OCI-LY1 (cell line): ENCODE measurements at regions not wholly inside any gene's neighbourhood (a gene's known extent, or its start where the extent isn't known, plus 50 kb on each side); places are given as distances from the start of the nearest gene placed in this dataset.

Source experiments
- H2AFZ ChIP-seq: fragments of 200-600 bp; sonication (generic), shearing (Covaris generic); 2 replicates; pipeline ENCODE4 v1.6.0; 2014; ENCODE audit warnings: antibody characterized with exemption, mild to moderate bottlenecking, low read length
- H3F3A ChIP-seq: fragments of 200-600 bp; sonication (generic), shearing (Covaris generic); 2 replicates; pipeline ENCODE4 v1.6.0; 2014; ENCODE audit warnings: mild to moderate bottlenecking, antibody characterized with exemption, low read length, moderate library complexity; ENCODE audit not compliant: insufficient read depth
- H3K27ac ChIP-seq: fragments of 200-600 bp; sonication (generic); 2 replicates; pipeline ENCODE4 v1.5.1; 2014; ENCODE audit warnings: low read length, mixed run types, mild to moderate bottlenecking, low read depth; ENCODE audit not compliant: poor library complexity, severe bottlenecking
- H3K27me3 ChIP-seq: fragments of 200-600 bp; sonication (generic); 2 replicates; pipeline ENCODE4 v1.6.0; 2014; ENCODE audit warnings: antibody characterized with exemption, mild to moderate bottlenecking, low read length, moderate library complexity; ENCODE audit not compliant: insufficient read depth
- H3K36me3 ChIP-seq: fragments of 200-600 bp; sonication (generic); 2 replicates; pipeline ENCODE4 v1.6.1; 2014; ENCODE audit warnings: mild to moderate bottlenecking, antibody characterized with exemption, low read length, moderate library complexity, mixed read lengths; ENCODE audit not compliant: insufficient read depth
- H3K4me1 ChIP-seq: fragments of 200-600 bp; sonication (generic); 2 replicates; pipeline ENCODE4 v1.5.1; 2014; ENCODE audit warnings: mild to moderate bottlenecking, low read length, moderate library complexity; ENCODE audit not compliant: insufficient read depth, severe bottlenecking
- H3K4me2 ChIP-seq: fragments of 200-600 bp; sonication (generic), shearing (Covaris generic); 2 replicates; pipeline ENCODE4 v1.6.1; 2014; ENCODE audit warnings: low read length
- H3K4me3 ChIP-seq: fragments of 200-600 bp; sonication (generic); 2 replicates; pipeline ENCODE4 v1.5.1; 2014; ENCODE audit warnings: low read length, low read depth, mild to moderate bottlenecking, mixed read lengths; ENCODE audit not compliant: poor library complexity, severe bottlenecking
- H3K79me2 ChIP-seq: fragments of 200-600 bp; shearing (Covaris generic); 2 replicates; pipeline ENCODE4 v1.6.1; 2016; ENCODE audit warnings: mixed run types, low read length, mixed read lengths; ENCODE audit not compliant: insufficient read depth
- H3K9ac ChIP-seq: fragments of 200-600 bp; sonication (generic), shearing (Covaris generic); 2 replicates; pipeline ENCODE4 v1.6.1; 2014; ENCODE audit warnings: mild to moderate bottlenecking, low read length, mixed read lengths
- H3K9me2 ChIP-seq: fragments of 200-600 bp; sonication (generic), shearing (Covaris generic); 2 replicates; pipeline ENCODE4 v1.6.1; 2014; ENCODE audit warnings: low read depth, mild to moderate bottlenecking, low read length, mixed read lengths
- H3K9me3 ChIP-seq: fragments of 200-600 bp; shearing (Covaris generic); 2 replicates; pipeline ENCODE4 v1.6.1; 2014; ENCODE audit warnings: low read length, mixed read lengths
- H4K20me1 ChIP-seq: fragments of 200-600 bp; sonication (generic), shearing (Covaris generic); 2 replicates; pipeline ENCODE4 v1.6.0; 2016; ENCODE audit warnings: mild to moderate bottlenecking, low read length; ENCODE audit not compliant: insufficient read depth
- EZH2 ChIP-seq: fragments of 200-600 bp; sonication (generic), shearing (Covaris generic); IDR thresholded peaks from 2 replicates; pipeline ENCODE4 v1.8.0; 2017; ENCODE audit warnings: borderline replicate concordance, mixed run types, mild to moderate bottlenecking, antibody characterized with exemption, low read length, moderate library complexity, mixed read lengths
- TF ChIP-seq, protein P1 (sequence below): fragments of 200-600 bp; sonication (generic), shearing (Covaris generic); IDR thresholded peaks from 2 replicates; pipeline ENCODE4 v1.5.1; 2017; ENCODE audit warnings: mild to moderate bottlenecking, antibody characterized with exemption, low read length, moderate library complexity, mixed read lengths

DNA sequence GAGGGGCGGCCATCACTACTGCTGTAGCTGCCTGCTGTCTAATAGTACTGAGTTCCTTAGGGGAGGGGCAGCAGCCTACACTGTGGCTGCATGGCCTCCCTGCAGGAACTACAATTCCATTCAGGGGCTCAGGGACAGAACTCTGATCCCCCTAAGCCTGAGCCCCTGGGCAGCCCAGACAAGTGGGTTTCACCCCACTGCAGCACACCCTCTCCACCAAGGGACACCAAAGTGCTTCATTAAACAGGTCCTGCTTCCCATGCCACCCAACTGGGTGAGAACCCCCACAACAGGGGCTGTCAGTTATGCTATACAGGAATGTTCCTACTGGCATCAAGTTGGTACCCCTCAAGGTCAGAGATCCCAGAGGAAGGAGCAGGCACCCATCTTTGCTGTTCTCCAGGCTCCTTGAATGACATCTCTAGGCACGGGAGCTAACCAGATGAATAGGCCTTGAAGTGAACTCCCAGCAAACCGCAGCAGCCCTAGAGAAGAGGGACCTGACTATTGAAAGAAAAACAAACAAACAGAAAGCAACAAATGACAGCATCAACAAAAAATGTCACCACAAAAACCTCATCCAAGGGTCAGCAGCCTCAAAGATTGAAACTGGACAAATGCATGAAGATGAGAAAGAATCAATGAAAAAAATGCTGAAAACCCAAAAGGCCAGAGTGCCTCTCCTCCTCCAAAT lies 437.4 kb downstream of the NUF2 start:
- H3K9me3 ChIP-seq = no peaks in the 10 kb centered on the region
- no peaks in the 10 kb centered on the region for H4K20me1 ChIP-seq
- H3K79me2 ChIP-seq = no peaks in the 10 kb centered on the region
- no peaks in the 10 kb centered on the region for H3K9me2 ChIP-seq
- H2AFZ ChIP-seq = no peak overlapping the region
- no peak overlapping the region for H3K4me2 ChIP-seq
- H3K27ac ChIP-seq = no peak overlapping the region
- no peaks in the 10 kb centered on the region for H3F3A ChIP-seq
- TF ChIP-seq, protein P1, sequence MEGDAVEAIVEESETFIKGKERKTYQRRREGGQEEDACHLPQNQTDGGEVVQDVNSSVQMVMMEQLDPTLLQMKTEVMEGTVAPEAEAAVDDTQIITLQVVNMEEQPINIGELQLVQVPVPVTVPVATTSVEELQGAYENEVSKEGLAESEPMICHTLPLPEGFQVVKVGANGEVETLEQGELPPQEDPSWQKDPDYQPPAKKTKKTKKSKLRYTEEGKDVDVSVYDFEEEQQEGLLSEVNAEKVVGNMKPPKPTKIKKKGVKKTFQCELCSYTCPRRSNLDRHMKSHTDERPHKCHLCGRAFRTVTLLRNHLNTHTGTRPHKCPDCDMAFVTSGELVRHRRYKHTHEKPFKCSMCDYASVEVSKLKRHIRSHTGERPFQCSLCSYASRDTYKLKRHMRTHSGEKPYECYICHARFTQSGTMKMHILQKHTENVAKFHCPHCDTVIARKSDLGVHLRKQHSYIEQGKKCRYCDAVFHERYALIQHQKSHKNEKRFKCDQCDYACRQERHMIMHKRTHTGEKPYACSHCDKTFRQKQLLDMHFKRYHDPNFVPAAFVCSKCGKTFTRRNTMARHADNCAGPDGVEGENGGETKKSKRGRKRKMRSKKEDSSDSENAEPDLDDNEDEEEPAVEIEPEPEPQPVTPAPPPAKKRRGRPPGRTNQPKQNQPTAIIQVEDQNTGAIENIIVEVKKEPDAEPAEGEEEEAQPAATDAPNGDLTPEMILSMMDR = no peak
- TF ChIP-seq EZH2 = no peak
- no peaks in the 10 kb centered on the region for H3K27me3 ChIP-seq
- H3K36me3 ChIP-seq = no peaks in the 10 kb centered on the region
- H3K4me3 ChIP-seq = no peak overlapping the region
- H3K9ac ChIP-seq = no peak overlapping the region
- H3K4me1 ChIP-seq = no peaks in the 10 kb centered on the region

DNA sequence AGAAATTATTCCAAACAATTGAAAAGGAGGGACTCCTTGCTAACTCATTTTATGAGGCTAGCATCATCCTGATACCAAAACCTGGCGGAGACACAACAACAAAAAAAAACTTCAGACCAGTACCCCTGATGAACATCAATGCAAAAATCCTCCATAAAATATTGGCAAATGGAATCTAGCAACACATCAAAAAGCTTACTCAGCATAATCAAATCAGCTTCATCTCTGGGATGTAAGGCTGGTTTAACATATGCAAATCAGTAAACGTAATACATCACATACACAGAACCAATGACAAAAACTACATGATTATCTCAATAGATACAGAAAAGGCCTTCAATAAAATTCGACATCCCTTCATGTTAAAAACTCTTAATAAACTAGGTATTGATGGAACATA lies 440.1 kb downstream of the NUF2 start:
- no peaks in the 10 kb centered on the region for H3K79me2 ChIP-seq
- H3K27ac ChIP-seq = no peak overlapping the region
- no peaks in the 10 kb centered on the region for H3K36me3 ChIP-seq
- H2AFZ ChIP-seq = no peak overlapping the region
- H4K20me1 ChIP-seq = no peaks in the 10 kb centered on the region
- no peak overlapping the region for H3K4me2 ChIP-seq
- no peak overlapping the region for H3K4me3 ChIP-seq
- H3K9me3 ChIP-seq = no peaks in the 10 kb centered on the region
- no peaks in the 10 kb centered on the region for H3K9me2 ChIP-seq
- H3K9ac ChIP-seq = no peak overlapping the region
- TF ChIP-seq, protein P1 = no peak
- TF ChIP-seq EZH2 = no peak
- no peaks in the 10 kb centered on the region for H3K4me1 ChIP-seq
- H3F3A ChIP-seq = no peaks in the 10 kb centered on the region
- H3K27me3 ChIP-seq = no peaks in the 10 kb centered on the region

GRCh38 chr1:163766257-163766918 lies 444.6 kb downstream of the NUF2 start:
- Histone ChIP-seq H2AFZ (no peak overlapping the region), H3K4me2 (no peak overlapping the region), H3K9me3 (no peaks in the 10 kb centered on the region), H3K27ac (no peak overlapping the region), H3K9ac (no peak overlapping the region), H3K4me3 (no peak overlapping the region), H3K4me1 (no peaks in the 10 kb centered on the region), H3K9me2 (no peaks in the 10 kb centered on the region), H3K27me3 (no peaks in the 10 kb centered on the region), H3K79me2 (no peaks in the 10 kb centered on the region), H4K20me1 (no peaks in the 10 kb centered on the region), H3K36me3 (no peaks in the 10 kb centered on the region), H3F3A (no peaks in the 10 kb centered on the region)
- TF ChIP-seq EZH2 = no peak
- TF ChIP-seq, protein P1 = no peak
